ENCODE measurements at regions not wholly inside any gene's neighbourhood (a gene's known extent, or its start where the extent isn't known, plus 50 kb on each side); places are given as distances from the start of the nearest gene placed in this dataset.

DNA sequence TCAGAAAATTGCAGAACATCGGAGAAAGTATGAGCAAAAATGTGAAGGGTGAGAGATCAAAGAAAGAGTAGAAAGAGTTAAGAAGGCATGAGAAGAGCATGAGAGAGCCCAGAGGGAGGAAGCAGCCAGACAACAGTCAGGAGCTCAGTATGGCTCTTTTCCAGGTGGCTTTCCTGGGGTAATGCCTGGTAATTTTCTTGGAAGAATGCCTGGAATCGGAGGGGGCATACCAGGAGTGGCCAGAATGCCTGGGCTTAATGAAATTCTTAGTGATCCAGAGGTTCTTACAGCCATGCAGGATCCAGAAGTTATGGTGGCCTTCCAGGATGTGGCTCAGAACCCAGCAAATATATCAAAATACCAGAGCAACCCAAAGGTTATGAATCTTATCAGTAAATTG is 271.8 kb upstream of the TFPI start:
- TF ChIP-seq, protein P1, sequence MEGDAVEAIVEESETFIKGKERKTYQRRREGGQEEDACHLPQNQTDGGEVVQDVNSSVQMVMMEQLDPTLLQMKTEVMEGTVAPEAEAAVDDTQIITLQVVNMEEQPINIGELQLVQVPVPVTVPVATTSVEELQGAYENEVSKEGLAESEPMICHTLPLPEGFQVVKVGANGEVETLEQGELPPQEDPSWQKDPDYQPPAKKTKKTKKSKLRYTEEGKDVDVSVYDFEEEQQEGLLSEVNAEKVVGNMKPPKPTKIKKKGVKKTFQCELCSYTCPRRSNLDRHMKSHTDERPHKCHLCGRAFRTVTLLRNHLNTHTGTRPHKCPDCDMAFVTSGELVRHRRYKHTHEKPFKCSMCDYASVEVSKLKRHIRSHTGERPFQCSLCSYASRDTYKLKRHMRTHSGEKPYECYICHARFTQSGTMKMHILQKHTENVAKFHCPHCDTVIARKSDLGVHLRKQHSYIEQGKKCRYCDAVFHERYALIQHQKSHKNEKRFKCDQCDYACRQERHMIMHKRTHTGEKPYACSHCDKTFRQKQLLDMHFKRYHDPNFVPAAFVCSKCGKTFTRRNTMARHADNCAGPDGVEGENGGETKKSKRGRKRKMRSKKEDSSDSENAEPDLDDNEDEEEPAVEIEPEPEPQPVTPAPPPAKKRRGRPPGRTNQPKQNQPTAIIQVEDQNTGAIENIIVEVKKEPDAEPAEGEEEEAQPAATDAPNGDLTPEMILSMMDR (IDR thresholded peaks at IDR 0.05) = no peak

DNA sequence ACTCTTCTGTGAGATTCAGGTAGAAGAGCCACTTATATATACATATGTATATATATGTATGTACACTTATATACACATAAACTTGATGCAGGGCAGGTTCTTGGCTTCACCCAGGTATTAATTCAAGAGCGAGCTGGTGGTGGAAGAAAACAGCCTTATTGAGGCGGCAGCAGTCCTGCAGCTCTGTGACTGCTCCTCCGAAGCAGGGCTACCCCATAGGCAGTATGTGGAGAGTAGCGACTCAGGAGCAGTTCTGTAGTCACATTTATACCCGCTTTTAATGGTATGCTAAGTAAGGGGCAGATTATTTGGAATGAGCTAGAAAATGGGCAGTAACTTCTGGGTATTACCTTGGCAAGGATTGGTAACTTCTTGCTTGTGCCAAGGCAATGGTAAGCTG is 280.6 kb upstream of the TFPI start:
- TF ChIP-seq, protein P1 (IDR thresholded peaks at IDR 0.05) = no peak

DNA sequence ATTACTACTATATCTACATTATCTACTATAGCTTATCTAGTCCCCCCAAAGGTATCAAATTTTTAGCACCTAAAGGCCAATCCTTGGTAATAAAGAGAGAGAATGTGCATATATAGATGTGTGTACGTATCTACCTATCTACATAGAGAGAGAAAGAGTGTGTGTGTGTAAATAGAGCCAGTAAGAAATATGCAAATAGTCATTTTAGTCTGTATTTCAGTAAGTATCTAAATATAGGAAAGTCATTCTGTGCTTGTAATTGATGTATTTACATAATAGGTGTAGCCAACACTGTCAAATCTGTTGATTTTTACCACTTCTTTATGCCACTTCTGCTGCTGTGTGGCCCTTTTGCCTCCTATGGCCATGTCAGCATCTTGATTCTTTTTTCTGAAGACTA is 284.5 kb upstream of the TFPI start:
- TF ChIP-seq, protein P1 (IDR thresholded peaks at IDR 0.05) = no peak

DNA sequence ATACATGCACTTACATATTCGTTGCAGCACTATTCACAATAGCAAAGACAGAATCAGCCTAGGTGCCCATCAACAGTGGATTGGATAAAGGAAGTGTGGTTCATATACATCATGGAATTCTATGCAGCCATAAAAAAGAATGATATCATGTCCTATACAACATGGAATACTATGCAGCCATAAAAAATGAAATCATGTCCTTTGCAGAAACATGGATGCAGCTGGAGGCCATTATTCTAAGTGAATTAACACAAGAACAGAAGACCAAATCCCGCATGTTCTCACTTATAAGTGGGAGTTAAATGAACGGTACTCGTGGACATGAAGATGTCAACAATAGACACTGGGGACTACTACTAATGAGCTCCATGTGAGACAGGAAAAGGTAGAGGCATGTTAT is 288.1 kb upstream of the TFPI start:
- TF ChIP-seq, protein P1 (IDR thresholded peaks at IDR 0.05) = no peak

DNA sequence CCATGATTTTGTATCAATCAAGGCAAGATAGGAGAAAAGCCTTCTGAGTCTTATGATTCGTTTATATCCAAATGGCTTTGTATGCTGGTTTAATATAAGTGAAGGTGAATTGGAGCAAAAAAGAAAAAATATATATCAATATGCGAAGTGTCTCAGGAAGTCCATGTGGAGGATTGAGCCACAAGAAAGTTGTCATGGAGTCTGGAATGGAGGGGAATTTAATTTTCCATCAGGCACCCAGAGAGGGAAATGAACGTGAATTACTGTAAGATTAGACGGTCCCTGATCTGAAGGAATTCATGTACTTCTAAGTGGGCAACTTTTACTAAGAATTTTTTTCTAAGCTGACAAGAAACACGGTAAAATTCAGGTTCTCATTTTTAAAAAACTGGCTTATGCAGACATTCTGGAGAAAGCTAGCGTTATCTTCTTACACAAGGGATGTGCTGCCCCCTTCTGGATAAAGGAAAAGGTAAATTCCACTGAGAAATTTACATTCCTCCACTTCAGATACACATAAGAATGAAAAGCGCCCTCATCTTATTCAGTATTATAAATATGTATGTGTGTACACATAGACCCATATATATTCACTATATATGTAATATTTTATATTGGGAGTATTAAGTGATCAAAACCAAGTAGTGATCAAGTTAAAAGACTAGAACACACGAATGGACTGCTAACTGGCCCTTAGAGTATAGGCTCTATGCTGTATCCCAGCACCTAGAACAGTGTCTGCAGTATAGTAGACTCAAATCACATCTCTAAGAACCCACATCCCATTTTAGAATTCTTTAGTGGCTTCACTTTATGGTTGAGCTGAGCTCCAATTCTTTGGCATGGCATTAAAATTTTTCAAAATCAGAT is 289.0 kb upstream of the TFPI start:
- TF ChIP-seq, protein P1 (IDR thresholded peaks at IDR 0.05) = peak; percentile 55; the same call in 1 of the 2 replicates

DNA sequence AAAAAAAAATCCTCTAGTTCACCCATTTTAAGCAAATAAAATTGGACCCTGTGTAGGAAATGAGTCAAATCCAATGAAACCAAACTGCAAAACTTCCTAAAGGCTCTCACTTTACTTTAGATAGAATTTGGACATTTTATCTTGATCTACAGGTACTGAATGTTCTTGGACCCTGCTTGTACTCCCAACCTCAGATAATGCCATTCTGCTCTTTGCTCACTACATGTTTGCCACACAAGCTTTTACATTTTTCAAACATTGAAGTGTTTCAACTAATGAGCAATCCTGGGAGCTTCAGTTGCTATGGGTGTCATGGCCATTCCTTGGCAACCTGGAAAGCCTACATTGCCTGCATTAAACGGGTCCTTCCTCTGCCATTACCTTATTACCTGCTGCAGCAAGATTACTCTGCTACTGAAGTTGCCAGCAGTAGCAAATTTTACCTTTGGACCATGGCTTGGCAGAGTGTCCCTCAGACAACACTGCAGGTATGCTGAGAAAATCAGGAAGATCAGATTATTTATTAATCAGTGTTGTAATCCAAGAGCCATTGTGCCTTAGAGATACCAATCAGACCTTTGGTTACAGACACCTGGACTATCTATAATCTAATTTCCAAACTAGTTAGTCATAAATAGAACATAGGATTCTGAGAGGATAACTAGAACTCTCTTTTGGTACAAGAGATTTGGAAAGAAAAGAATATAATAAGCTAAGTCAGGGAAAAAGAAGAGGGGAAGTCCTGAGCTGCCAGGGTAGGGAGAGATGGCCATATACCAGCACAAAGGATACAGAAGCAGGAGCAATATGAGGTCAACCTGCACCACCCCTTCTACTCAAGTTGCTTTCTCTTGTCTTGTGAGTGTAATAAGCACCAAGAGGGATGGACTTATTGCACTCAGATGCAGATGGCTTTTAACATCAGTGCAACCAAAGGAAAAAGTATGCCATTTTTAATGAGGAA is 293.3 kb upstream of the TFPI start:
- TF ChIP-seq, protein P1 (IDR thresholded peaks at IDR 0.05) = no peak

DNA sequence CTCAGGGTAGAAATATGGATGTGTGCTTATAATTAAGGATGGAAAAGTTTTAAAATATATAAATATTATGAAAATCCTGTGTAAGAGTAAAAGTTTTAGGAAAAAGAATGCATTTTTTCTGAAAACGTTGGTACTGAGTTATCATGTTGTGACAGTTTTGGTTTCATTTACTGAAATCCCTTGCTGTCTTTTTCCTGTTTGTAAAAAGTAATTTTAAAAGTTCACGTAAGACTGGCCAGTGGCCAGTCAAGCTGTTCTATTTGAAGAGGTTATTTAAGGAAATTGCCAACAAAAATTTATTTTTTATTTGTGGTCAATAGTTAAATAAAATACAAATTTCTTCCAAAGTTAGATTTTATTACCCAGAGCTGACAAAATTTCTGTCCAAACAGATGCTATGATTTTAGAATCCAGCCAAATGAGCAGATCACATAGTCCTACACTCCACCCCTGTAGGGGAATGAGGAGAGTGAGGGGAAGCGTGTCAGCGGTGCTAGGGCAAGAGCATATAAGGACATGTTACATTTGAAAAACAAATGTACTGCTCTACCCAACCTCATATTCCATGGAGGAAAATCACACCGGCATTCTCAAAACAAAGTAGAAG is 297.8 kb upstream of the TFPI start:
- TF ChIP-seq, protein P1 (IDR thresholded peaks at IDR 0.05) = no peak
